Spleen (tissue), 7 donors: ENCODE measurements at regions not wholly inside any gene's neighbourhood (a gene's known extent, or its start where the extent isn't known, plus 50 kb on each side); places are given as distances from the start of the nearest gene placed in this dataset.

Source experiments
- CTCF ChIP-seq, 11 experiments: fragments of 200-600 bp in 7 of 11; fragments of 450-650 bp in 4 of 11; sonication (generic) in 4 of 11; IDR thresholded peaks in 8 of 11; conservative IDR thresholded peaks in 3 of 11; 1 replicate in 7 of 11; 2 replicates in 4 of 11; pipeline versions ENCODE4 v1.4.0 to v1.8.0; 2016 to 2021; ENCODE audit warnings: antibody characterized with exemption in 11 of 11, inconsistent platforms in 4 of 11, mild to moderate bottlenecking in 1 of 11
- POLR2AphosphoS5 ChIP-seq, 3 donors: sonication (generic); formaldehyde crosslinking; IDR thresholded peaks; one replicate each; pipeline ENCODE4 v1.5.1; 2017; ENCODE audit warnings: antibody characterized with exemption in 3 of 3
- donor health status: DM: no; HTN: no; CAD: no; lungs with moderate emphysema.
- donor health status: DM: no; HTN: no; CAD: no.
- donor health status: DM: no; HTN: no; CAD: no.

- no peak for TF ChIP-seq POLR2AphosphoS5 (IDR thresholded peaks at IDR 0.05)
- no peak for TF ChIP-seq CTCF (IDR thresholded peaks at IDR 0.05 in 8 of 11, conservative IDR thresholded peaks at IDR 0.05 in 3 of 11)
These were observed 294.0 kb upstream of the CXCR4 start for GRCh38 chr2:136411946-136412345.
